SK-N-SH (cell line): ENCODE measurements at regions not wholly inside any gene's neighbourhood (a gene's known extent, or its start where the extent isn't known, plus 50 kb on each side); places are given as distances from the start of the nearest gene placed in this dataset.
"Not testable (repeated sequence)": the region's sequence is repeated elsewhere in the genome, so short reads cannot be mapped to it uniquely, and the experiment has no call there.

Experiments used
- CTCF ChIA-PET: fragments of 300-600, 350-600 bp; formaldehyde crosslinking; extraction: SDS; loops from one replicate; lab custom pipeline; 2021; lab: Yijun Ruan, JAX
- POLR2A ChIA-PET: fragments of 350-600 bp; sonication (Branson Sonifier 250); formaldehyde crosslinking; extraction: SDS; loops from one replicate; lab custom pipeline; 2020; ENCODE audit warnings: antibody characterized with exemption, inconsistent platforms; lab: Yijun Ruan, JAX
- DNase-seq: peaks from one replicate; pipeline ENCODE4 v3.0.0; 2012
- H2AFZ ChIP-seq: fragments of 200-600 bp; sonication (generic); 2 replicates; pipeline ENCODE4 v1.8.1; 2016; ENCODE audit warnings: antibody characterized with exemption, mild to moderate bottlenecking, low read depth
- H3F3A ChIP-seq: fragments of 200-600 bp; sonication (generic); replicated peaks from 2 replicates; pipeline ENCODE3; 2016; ENCODE audit warnings: antibody characterized with exemption, mild to moderate bottlenecking; ENCODE audit not compliant: insufficient read depth
- H3K27ac ChIP-seq, 2 experiments: fragments of 200-500 bp in 1 of 2; fragments of 200-600 bp in 1 of 2; sonication (Bioruptor generic) in 1 of 2; sonication (generic), shearing (Covaris generic) in 1 of 2; 2 replicates each; pipeline versions ENCODE4 v1.5.1 to v1.6.1; 2014 to 2016; ENCODE audit warnings: low read depth in 2 of 2, inconsistent platforms in 1 of 2, low read length in 1 of 2, mild to moderate bottlenecking in 1 of 2, mixed read lengths in 1 of 2
- H3K27me3 ChIP-seq: fragments of 200-600 bp; sonication (generic), shearing (Covaris generic); 2 replicates; pipeline ENCODE4 v1.6.1; 2016; ENCODE audit warnings: mixed run types; ENCODE audit not compliant: insufficient read depth
- H3K36me3 ChIP-seq, 2 experiments: fragments of 200-500 bp in 1 of 2; fragments of 200-600 bp in 1 of 2; sonication (Bioruptor generic) in 1 of 2; sonication (generic) in 1 of 2; replicated peaks in 1 of 2; 2 replicates each; pipeline versions ENCODE3 to v1.5.1; 2014 to 2016; ENCODE audit warnings: low read length in 1 of 2, mild to moderate bottlenecking in 1 of 2; ENCODE audit not compliant: insufficient read depth in 2 of 2, control insufficient read depth in 1 of 2
- H3K4me1 ChIP-seq, 2 experiments: fragments of 200-500 bp in 1 of 2; fragments of 200-600 bp in 1 of 2; sonication (Bioruptor generic) in 1 of 2; sonication (generic), shearing (Covaris generic) in 1 of 2; 2 replicates each; pipeline versions ENCODE4 v1.5.1 to v1.6.1; 2014 to 2016; ENCODE audit warnings: low read depth in 1 of 2, low read length in 1 of 2, mixed run types in 1 of 2; ENCODE audit not compliant: insufficient read depth in 2 of 2, control insufficient read depth in 1 of 2
- H3K4me2 ChIP-seq: fragments of 200-600 bp; sonication (generic), shearing (Covaris generic); 2 replicates; pipeline ENCODE4 v1.6.1; 2017; ENCODE audit warnings: mixed run types
- H3K4me3 ChIP-seq, 2 experiments: fragments of 200-500 bp in 1 of 2; fragments of 200-600 bp in 1 of 2; sonication (Bioruptor generic) in 1 of 2; sonication (generic), shearing (Covaris generic) in 1 of 2; 2 replicates each; pipeline versions ENCODE4 v1.5.1 to v1.8.1; 2014 to 2016; ENCODE audit warnings: low read depth in 2 of 2, inconsistent platforms in 1 of 2, low read length in 1 of 2, mild to moderate bottlenecking in 1 of 2, mixed read lengths in 1 of 2, moderate library complexity in 1 of 2
- H3K79me2 ChIP-seq: fragments of 200-600 bp; sonication (generic); 2 replicates; pipeline ENCODE4 v1.8.1; 2017; ENCODE audit warnings: mild to moderate bottlenecking; ENCODE audit not compliant: insufficient read depth
- H3K9ac ChIP-seq: fragments of 200-600 bp; sonication (generic); 2 replicates; pipeline ENCODE4 v1.6.1; 2017; ENCODE audit warnings: mixed run types
- H3K9me2 ChIP-seq: fragments of 200-600 bp; sonication (generic); 2 replicates; pipeline ENCODE4 v1.6.1; 2017; ENCODE audit warnings: mixed run types
- H3K9me3 ChIP-seq: fragments of 200-600 bp; sonication (generic); 2 replicates; pipeline ENCODE4 v1.6.1; 2017; ENCODE audit warnings: mixed run types, mild to moderate bottlenecking, moderate library complexity
- H4K20me1 ChIP-seq: fragments of 200-600 bp; sonication (generic); 2 replicates; pipeline ENCODE4 v1.6.1; 2017; ENCODE audit warnings: mild to moderate bottlenecking, mixed run types; ENCODE audit not compliant: insufficient read depth
- CHD2 ChIP-seq: fragments of 150-350 bp; IDR thresholded peaks from 2 replicates; pipeline ENCODE4 v1.6.1; 2018; ENCODE audit warnings: low read length; ENCODE audit not compliant: partially characterized antibody
- ELF1 ChIP-seq: IDR thresholded peaks from 2 replicates; pipeline ENCODE4 v1.4.0; 2012
- EP300 ChIP-seq, 2 experiments: IDR thresholded peaks; 2 replicates each; pipeline versions ENCODE4 v1.4.0 to v1.6.1; 2012; ENCODE audit warnings: borderline replicate concordance in 1 of 2, low read depth in 1 of 2, low read length in 1 of 2
- FOSL2 ChIP-seq: IDR thresholded peaks from 2 replicates; pipeline ENCODE4 v1.4.0; 2012; ENCODE audit warnings: low read depth, mild to moderate bottlenecking, moderate library complexity, borderline replicate concordance
- FOXJ3 ChIP-seq: sonication (generic); formaldehyde crosslinking; IDR thresholded peaks from 2 replicates; pipeline ENCODE4 v1.5.1; 2020; ENCODE audit warnings: mild to moderate bottlenecking, missing genetic modification reagents
- FOXM1 ChIP-seq: IDR thresholded peaks from 2 replicates; pipeline ENCODE4 v1.4.0; 2012; ENCODE audit warnings: low read depth, mild to moderate bottlenecking
- GABPA ChIP-seq: IDR thresholded peaks from 2 replicates; pipeline ENCODE4 v1.4.0; 2012; ENCODE audit warnings: low read depth, mild to moderate bottlenecking
- GATA2 ChIP-seq: sonication (generic); formaldehyde crosslinking; IDR thresholded peaks from 2 replicates; pipeline ENCODE4 v1.5.0; 2020; ENCODE audit warnings: mild to moderate bottlenecking, missing genetic modification reagents
- JUND ChIP-seq: IDR thresholded peaks from 2 replicates; pipeline ENCODE4 v1.4.0; 2012
- MEF2A ChIP-seq: IDR thresholded peaks from 2 replicates; pipeline ENCODE4 v1.4.0; 2012; ENCODE audit warnings: low read depth, borderline replicate concordance
- NRF1 ChIP-seq: IDR thresholded peaks from 2 replicates; pipeline ENCODE4 v1.6.1; 2012; ENCODE audit warnings: low read depth, mild to moderate bottlenecking, low read length
- POLR2AphosphoS5 ChIP-seq: IDR thresholded peaks from 2 replicates; pipeline ENCODE4 v1.6.1; 2012; ENCODE audit warnings: low read depth, low read length
- RFX5 ChIP-seq: IDR thresholded peaks from 2 replicates; pipeline ENCODE4 v1.6.1; 2012; ENCODE audit warnings: mild to moderate bottlenecking, improper control_type of control experiment, low read length
- RXRA ChIP-seq: IDR thresholded peaks from 2 replicates; pipeline ENCODE4 v1.4.0; 2012; ENCODE audit warnings: low read depth, mild to moderate bottlenecking, borderline replicate concordance
- SIN3A ChIP-seq: IDR thresholded peaks from 2 replicates; pipeline ENCODE4 v1.6.1; 2012; ENCODE audit warnings: low read depth, mild to moderate bottlenecking, low read length, moderate library complexity, borderline replicate concordance
- SMC3 ChIP-seq: IDR thresholded peaks from 2 replicates; pipeline ENCODE4 v1.6.1; 2012; ENCODE audit warnings: low read depth, low read length, improper control_type of control experiment
- WGBS: methylation state at CpG from one replicate; pipeline ENCODE4 v1.1.6; 2017; ENCODE audit warnings: low lambda C conversion rate; 5-methylcytosine and 5-hydroxymethylcytosine counted together
- TF ChIP-seq, protein P1 (sequence below): IDR thresholded peaks from 2 replicates; pipeline ENCODE4; 2012
- TF ChIP-seq, protein P2 (sequence below): IDR thresholded peaks from 2 replicates; pipeline ENCODE4 v1.4.0; 2012; ENCODE audit warnings: low read depth
- TF ChIP-seq, protein P3 (sequence below): IDR thresholded peaks from 2 replicates; pipeline ENCODE4 v1.4.0; 2012; ENCODE audit warnings: low read depth, borderline replicate concordance

DNA sequence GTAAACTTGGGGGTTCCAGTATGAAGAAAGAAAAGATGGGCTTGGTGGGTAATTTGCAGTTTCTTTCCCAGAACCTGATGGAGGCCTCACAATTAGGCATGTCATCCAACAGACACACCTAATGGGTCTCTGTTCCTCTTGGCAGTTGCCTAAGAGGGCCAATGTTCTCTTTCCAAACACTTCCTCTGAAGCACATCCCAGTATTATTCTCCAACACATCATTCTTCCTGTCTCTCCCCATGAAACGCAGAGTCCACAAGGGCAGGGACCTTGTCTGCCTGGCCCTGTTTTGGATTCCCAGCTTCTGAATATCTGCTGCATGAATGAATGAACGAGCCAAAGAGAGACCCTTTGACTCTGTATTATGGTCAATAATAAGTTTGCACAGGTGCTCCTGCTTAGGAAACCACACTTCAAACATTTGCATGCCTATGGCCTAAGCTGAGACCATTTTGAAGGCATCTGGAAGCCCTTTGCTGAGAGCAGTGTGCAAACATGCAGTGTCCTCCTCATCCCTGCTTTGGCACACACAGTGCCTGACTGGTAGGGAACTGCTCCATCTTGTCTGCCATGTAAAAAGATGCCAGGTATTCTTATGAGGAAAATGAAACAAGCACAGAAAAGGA is 100.9 kb upstream of the CHST15 start (continued):
- TF ChIP-seq, protein P1, sequence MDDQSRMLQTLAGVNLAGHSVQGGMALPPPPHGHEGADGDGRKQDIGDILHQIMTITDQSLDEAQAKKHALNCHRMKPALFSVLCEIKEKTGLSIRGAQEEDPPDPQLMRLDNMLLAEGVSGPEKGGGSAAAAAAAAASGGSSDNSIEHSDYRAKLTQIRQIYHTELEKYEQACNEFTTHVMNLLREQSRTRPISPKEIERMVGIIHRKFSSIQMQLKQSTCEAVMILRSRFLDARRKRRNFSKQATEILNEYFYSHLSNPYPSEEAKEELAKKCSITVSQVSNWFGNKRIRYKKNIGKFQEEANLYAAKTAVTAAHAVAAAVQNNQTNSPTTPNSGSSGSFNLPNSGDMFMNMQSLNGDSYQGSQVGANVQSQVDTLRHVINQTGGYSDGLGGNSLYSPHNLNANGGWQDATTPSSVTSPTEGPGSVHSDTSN: no peak
- TF ChIP-seq SIN3A (no peak), RXRA (no peak), POLR2AphosphoS5 (no peak), MEF2A (no peak)
- TF ChIP-seq, protein P2, sequence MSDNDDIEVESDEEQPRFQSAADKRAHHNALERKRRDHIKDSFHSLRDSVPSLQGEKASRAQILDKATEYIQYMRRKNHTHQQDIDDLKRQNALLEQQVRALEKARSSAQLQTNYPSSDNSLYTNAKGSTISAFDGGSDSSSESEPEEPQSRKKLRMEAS: no peak

DNA sequence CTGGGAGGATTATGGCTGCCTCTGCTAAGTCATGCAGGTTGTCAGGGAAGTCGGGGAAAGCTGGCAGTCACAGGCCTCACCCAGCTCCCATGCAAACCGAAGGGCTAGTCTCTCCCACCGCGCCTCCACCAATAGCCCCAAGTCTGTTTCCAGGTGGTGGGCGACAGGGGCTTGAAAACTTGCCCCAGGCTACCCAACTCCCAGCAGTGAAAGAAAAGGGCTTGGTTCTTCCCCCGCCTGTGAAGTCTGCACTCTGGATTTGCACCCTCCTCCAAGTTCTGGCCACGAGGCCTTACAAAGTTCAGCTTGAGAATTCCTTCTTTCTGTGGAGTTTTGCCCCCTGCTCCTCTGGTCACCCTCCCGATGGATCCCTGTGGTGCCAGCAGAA is 99.9 kb upstream of the CHST15 start:
- H3F3A ChIP-seq: no peaks in the 10 kb centered on the region
- DNase-seq: no peak
- no peaks in the 10 kb centered on the region for H3K4me1 ChIP-seq
- H3K9ac ChIP-seq: no peak overlapping the region
- H3K79me2 ChIP-seq: no peaks in the 10 kb centered on the region
- no peaks in the 10 kb centered on the region for H3K27me3 ChIP-seq
- WGBS: 56% methylated on average over 8 of the region's 8 CpGs
- H3K9me2 ChIP-seq: no peaks in the 10 kb centered on the region
- H3K4me3 ChIP-seq: no peak overlapping the region
- H3K4me2 ChIP-seq: no peak overlapping the region
- ChIA-PET CTCF (interaction anchor here (0.9 to 2.6 kb wide), 10 partner anchors 9 to 199 kb away, joined by 3 to 6 read pairs (median 3); no protein-coding TSS in a partner anchor), POLR2A (no interaction called here)
- no peak for TF ChIP-seq GABPA
- no peak for TF ChIP-seq NRF1
- no peak for TF ChIP-seq FOSL2
- TF ChIP-seq, protein P3, sequence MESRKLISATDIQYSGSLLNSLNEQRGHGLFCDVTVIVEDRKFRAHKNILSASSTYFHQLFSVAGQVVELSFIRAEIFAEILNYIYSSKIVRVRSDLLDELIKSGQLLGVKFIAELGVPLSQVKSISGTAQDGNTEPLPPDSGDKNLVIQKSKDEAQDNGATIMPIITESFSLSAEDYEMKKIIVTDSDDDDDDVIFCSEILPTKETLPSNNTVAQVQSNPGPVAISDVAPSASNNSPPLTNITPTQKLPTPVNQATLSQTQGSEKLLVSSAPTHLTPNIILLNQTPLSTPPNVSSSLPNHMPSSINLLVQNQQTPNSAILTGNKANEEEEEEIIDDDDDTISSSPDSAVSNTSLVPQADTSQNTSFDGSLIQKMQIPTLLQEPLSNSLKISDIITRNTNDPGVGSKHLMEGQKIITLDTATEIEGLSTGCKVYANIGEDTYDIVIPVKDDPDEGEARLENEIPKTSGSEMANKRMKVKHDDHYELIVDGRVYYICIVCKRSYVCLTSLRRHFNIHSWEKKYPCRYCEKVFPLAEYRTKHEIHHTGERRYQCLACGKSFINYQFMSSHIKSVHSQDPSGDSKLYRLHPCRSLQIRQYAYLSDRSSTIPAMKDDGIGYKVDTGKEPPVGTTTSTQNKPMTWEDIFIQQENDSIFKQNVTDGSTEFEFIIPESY: no peak
- no peak for TF ChIP-seq GATA2 (CRISPR knock-in tag)
- TF ChIP-seq, protein P1: no peak
- TF ChIP-seq POLR2AphosphoS5: no peak
- TF ChIP-seq RFX5: no peak
- TF ChIP-seq JUND: no peak
- no peak for TF ChIP-seq EP300 (IDR thresholded peaks at IDR 0.05; ENCODE audit: borderline replicate concordance in 1 of 2, low read depth in 1 of 2, low read length in 1 of 2)
- no peak for TF ChIP-seq FOXJ3 (CRISPR knock-in tag)
- no peak for TF ChIP-seq ELF1
- no peak for TF ChIP-seq CHD2
- no peak for TF ChIP-seq SMC3
- no peak for TF ChIP-seq FOXM1
- TF ChIP-seq RXRA: no peak
- H3K36me3 ChIP-seq: no peaks in the 10 kb centered on the region
- peaks cover 4% of the 10 kb centered on the region; the same call in 1 of the 2 replicates for H3K9me3 ChIP-seq
- H4K20me1 ChIP-seq: no peaks in the 10 kb centered on the region
- H2AFZ ChIP-seq: no peak overlapping the region
- H3K27ac ChIP-seq: no peak overlapping the region

DNA sequence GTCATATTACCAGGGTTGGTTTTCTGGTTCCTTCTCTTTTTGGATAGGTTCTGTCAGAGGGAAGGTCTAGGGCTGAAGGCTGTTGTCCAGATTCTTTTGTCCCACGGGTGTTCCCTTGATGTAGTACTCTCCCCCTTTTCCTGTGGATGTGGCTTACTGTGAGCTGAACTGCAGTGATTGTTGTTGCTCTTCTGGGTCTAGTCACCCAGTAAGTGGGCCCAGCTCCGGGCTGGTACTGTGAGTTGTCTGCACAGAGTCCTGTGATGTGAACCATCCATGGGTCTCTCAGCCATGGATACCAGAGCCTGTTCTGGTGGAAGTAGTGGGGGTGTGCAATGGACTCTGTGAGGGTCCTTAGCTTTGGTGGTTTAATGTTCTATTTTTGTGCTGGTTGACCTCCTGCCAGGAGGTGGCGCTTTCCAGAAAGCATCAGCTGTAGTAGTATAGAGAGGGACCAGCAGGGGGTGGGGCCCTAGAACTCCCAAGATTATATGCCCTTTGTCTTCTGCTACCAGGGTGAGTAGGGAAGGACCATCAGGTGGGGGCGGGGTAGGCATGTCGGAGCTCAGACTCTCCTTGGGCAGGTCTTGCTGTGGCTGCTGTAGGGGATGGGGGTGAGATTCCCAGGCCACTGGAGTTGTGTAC is 99.4 kb upstream of the CHST15 start:
- H3K79me2 ChIP-seq, H3K36me3 ChIP-seq, H2AFZ ChIP-seq, H3K4me2 ChIP-seq, H4K20me1 ChIP-seq, H3K9ac ChIP-seq, H3K9me3 ChIP-seq, POLR2A ChIA-PET, H3K9me2 ChIP-seq, H3K4me1 ChIP-seq, H3K4me3 ChIP-seq, H3K27me3 ChIP-seq, DNase-seq, H3K27ac ChIP-seq, H3F3A ChIP-seq: not testable (repeated sequence)
- CTCF ChIA-PET: interaction anchor here (0.9 to 2.6 kb wide), 12 partner anchors 8 to 198 kb away, joined by 3 to 6 read pairs (median 3); no protein-coding TSS in a partner anchor
- 52% methylated on average over 5 of the region's 5 CpGs for WGBS
